ENCODE measurements at regions not wholly inside any gene's neighbourhood (a gene's known extent, or its start where the extent isn't known, plus 50 kb on each side); places are given as distances from the start of the nearest gene placed in this dataset.

GRCh38 chr9:28801144-28801799 lies 1228.0 kb upstream of the C9orf72 start:
- H2BK5ac ChIP-seq (ENCODE audit: low read depth, low read length, poor library complexity): no peak overlapping the region
- H2AFZ ChIP-seq (ENCODE audit: insufficient read depth, low read length, poor library complexity): no peak overlapping the region
- H3K9me3 ChIP-seq (ENCODE audit: insufficient read depth, low read depth, low read length): no peaks in the 10 kb centered on the region
- H2BK120ac ChIP-seq (ENCODE audit: insufficient read depth, low read length, poor library complexity): no peak overlapping the region
- no peak overlapping the region for H4K12ac ChIP-seq (ENCODE audit: low read depth, low read length)
- H3K4ac ChIP-seq (ENCODE audit: low read depth, low read length): no peak overlapping the region
- no peak overlapping the region for H2BK12ac ChIP-seq (ENCODE audit: low read length)
- H3K27me3 ChIP-seq (ENCODE audit: insufficient read depth, low read length): no peaks in the 10 kb centered on the region
- no peaks in the 10 kb centered on the region for H3K79me1 ChIP-seq (ENCODE audit: low read length)
- H4K8ac ChIP-seq (ENCODE audit: low read depth, low read length): no peak overlapping the region
- no peaks in the 10 kb centered on the region for H3K36me3 ChIP-seq (ENCODE audit: control insufficient read depth in 1 of 2, insufficient read depth in 2 of 2, low read length in 2 of 2)
- H3K9ac ChIP-seq (ENCODE audit: low read length): no peak overlapping the region
- no peak overlapping the region for H3K27ac ChIP-seq (ENCODE audit: low read depth, low read length)
- no peaks in the 10 kb centered on the region for H3K4me1 ChIP-seq (ENCODE audit: control insufficient read depth in 1 of 2, insufficient read depth in 2 of 2, low read length in 2 of 2)
- H3K23ac ChIP-seq (ENCODE audit: low read length): no peak overlapping the region
- no peak overlapping the region for H2AK5ac ChIP-seq (ENCODE audit: low read length)
- no peak overlapping the region for H4K91ac ChIP-seq (ENCODE audit: low read depth, low read length)
- no CpG with 5 or more reads among the region's 1 CpG for WGBS (ENCODE audit: extremely low coverage, insufficient coverage, insufficient read length)
- peak in 1 of 2 donors; percentile 55 for DNase-seq
- H3K14ac ChIP-seq (ENCODE audit: low read length): no peak overlapping the region
- H3K18ac ChIP-seq (ENCODE audit: low read length): no peak overlapping the region
- H3K4me2 ChIP-seq (ENCODE audit: low read length): no peak overlapping the region
- no peak overlapping the region for H3K4me3 ChIP-seq (ENCODE audit: low read depth, low read length)
- no peaks in the 10 kb centered on the region for H3K79me2 ChIP-seq (ENCODE audit: control insufficient read depth, insufficient read depth, low read length, poor library complexity)

- Histone ChIP-seq H3K18ac (ENCODE audit: low read length) (no peak overlapping the region), H3K79me1 (ENCODE audit: low read length) (no peaks in the 10 kb centered on the region), H3K79me2 (ENCODE audit: control insufficient read depth, insufficient read depth, low read length, poor library complexity) (no peaks in the 10 kb centered on the region), H2BK120ac (ENCODE audit: insufficient read depth, low read length, poor library complexity) (no peak overlapping the region), H4K91ac (ENCODE audit: low read depth, low read length) (no peak overlapping the region), H2AFZ (ENCODE audit: insufficient read depth, low read length, poor library complexity) (no peak overlapping the region), H4K8ac (ENCODE audit: low read depth, low read length) (no peak overlapping the region), H2AK5ac (ENCODE audit: low read length) (no peak overlapping the region), H4K12ac (ENCODE audit: low read depth, low read length) (no peak overlapping the region), H3K14ac (ENCODE audit: low read length) (no peak overlapping the region), H3K9ac (ENCODE audit: low read length) (no peak overlapping the region), H2BK12ac (ENCODE audit: low read length) (no peak overlapping the region), H3K4ac (ENCODE audit: low read depth, low read length) (no peak overlapping the region), H2BK5ac (ENCODE audit: low read depth, low read length, poor library complexity) (no peak overlapping the region), H3K36me3 (ENCODE audit: control insufficient read depth in 1 of 2, insufficient read depth in 2 of 2, low read length in 2 of 2) (no peaks in the 10 kb centered on the region), H3K9me3 (ENCODE audit: insufficient read depth, low read depth, low read length) (no peaks in the 10 kb centered on the region), H3K4me2 (ENCODE audit: low read length) (no peak overlapping the region), H3K23ac (ENCODE audit: low read length) (no peak overlapping the region), H3K4me1 (ENCODE audit: control insufficient read depth in 1 of 2, insufficient read depth in 2 of 2, low read length in 2 of 2) (no peaks in the 10 kb centered on the region), H3K27ac (ENCODE audit: low read depth, low read length) (no peak overlapping the region), H3K27me3 (ENCODE audit: insufficient read depth, low read length) (no peaks in the 10 kb centered on the region), H3K4me3 (ENCODE audit: low read depth, low read length) (no peak overlapping the region)
- no peak for DNase-seq
- WGBS (ENCODE audit: extremely low coverage, insufficient coverage, insufficient read length): no CpG with 5 or more reads among the region's 1 CpG
Observed at GRCh38 chr9:28805197-28805596, 1231.9 kb upstream of the C9orf72 start.

- Histone ChIP-seq H3K4me3 (ENCODE audit: low read depth, low read length) (no peak overlapping the region), H3K4me2 (ENCODE audit: low read length) (no peak overlapping the region), H2AFZ (ENCODE audit: insufficient read depth, low read length, poor library complexity) (no peak overlapping the region), H3K23ac (ENCODE audit: low read length) (no peak overlapping the region), H3K4ac (ENCODE audit: low read depth, low read length) (no peak overlapping the region), H3K79me1 (ENCODE audit: low read length) (no peaks in the 10 kb centered on the region), H4K91ac (ENCODE audit: low read depth, low read length) (no peak overlapping the region), H3K9ac (ENCODE audit: low read length) (no peak overlapping the region), H3K18ac (ENCODE audit: low read length) (no peak overlapping the region), H3K27me3 (ENCODE audit: insufficient read depth, low read length) (no peaks in the 10 kb centered on the region), H3K36me3 (ENCODE audit: control insufficient read depth in 1 of 2, insufficient read depth in 2 of 2, low read length in 2 of 2) (no peaks in the 10 kb centered on the region), H4K12ac (ENCODE audit: low read depth, low read length) (no peak overlapping the region), H4K8ac (ENCODE audit: low read depth, low read length) (no peak overlapping the region), H2AK5ac (ENCODE audit: low read length) (no peak overlapping the region), H3K9me3 (ENCODE audit: insufficient read depth, low read depth, low read length) (no peaks in the 10 kb centered on the region), H2BK120ac (ENCODE audit: insufficient read depth, low read length, poor library complexity) (no peak overlapping the region), H2BK5ac (ENCODE audit: low read depth, low read length, poor library complexity) (no peak overlapping the region), H3K79me2 (ENCODE audit: control insufficient read depth, insufficient read depth, low read length, poor library complexity) (no peaks in the 10 kb centered on the region), H2BK12ac (ENCODE audit: low read length) (no peak overlapping the region), H3K4me1 (ENCODE audit: control insufficient read depth in 1 of 2, insufficient read depth in 2 of 2, low read length in 2 of 2) (no peaks in the 10 kb centered on the region), H3K27ac (ENCODE audit: low read depth, low read length) (no peak overlapping the region), H3K14ac (ENCODE audit: low read length) (no peak overlapping the region)
- DNase-seq: peak in 1 of 2 donors; percentile 62
Observed at GRCh38 chr9:28808042-28808441, 1234.8 kb upstream of the C9orf72 start.

- no peaks in the 10 kb centered on the region for H3K36me3 ChIP-seq (ENCODE audit: control insufficient read depth in 1 of 2, insufficient read depth in 2 of 2, low read length in 2 of 2)
- H2BK5ac ChIP-seq (ENCODE audit: low read depth, low read length, poor library complexity): no peak overlapping the region
- H2AFZ ChIP-seq (ENCODE audit: insufficient read depth, low read length, poor library complexity): no peak overlapping the region
- no peaks in the 10 kb centered on the region for H3K9me3 ChIP-seq (ENCODE audit: insufficient read depth, low read depth, low read length)
- no peak overlapping the region for H3K14ac ChIP-seq (ENCODE audit: low read length)
- H4K8ac ChIP-seq (ENCODE audit: low read depth, low read length): no peak overlapping the region
- H3K27me3 ChIP-seq (ENCODE audit: insufficient read depth, low read length): no peaks in the 10 kb centered on the region
- H3K4me1 ChIP-seq (ENCODE audit: control insufficient read depth in 1 of 2, insufficient read depth in 2 of 2, low read length in 2 of 2): no peaks in the 10 kb centered on the region
- H3K23ac ChIP-seq (ENCODE audit: low read length): no peak overlapping the region
- no peak overlapping the region for H4K12ac ChIP-seq (ENCODE audit: low read depth, low read length)
- H3K4me2 ChIP-seq (ENCODE audit: low read length): no peak overlapping the region
- no CpG with 5 or more reads among the region's 1 CpG for WGBS (ENCODE audit: extremely low coverage, insufficient coverage, insufficient read length)
- no peak overlapping the region for H3K18ac ChIP-seq (ENCODE audit: low read length)
- H3K4ac ChIP-seq (ENCODE audit: low read depth, low read length): no peak overlapping the region
- no peak overlapping the region for H2BK120ac ChIP-seq (ENCODE audit: insufficient read depth, low read length, poor library complexity)
- no peak overlapping the region for H3K9ac ChIP-seq (ENCODE audit: low read length)
- H3K79me1 ChIP-seq (ENCODE audit: low read length): no peaks in the 10 kb centered on the region
- no peak overlapping the region for H2AK5ac ChIP-seq (ENCODE audit: low read length)
- H3K79me2 ChIP-seq (ENCODE audit: control insufficient read depth, insufficient read depth, low read length, poor library complexity): no peaks in the 10 kb centered on the region
- DNase-seq: no peak
- H4K91ac ChIP-seq (ENCODE audit: low read depth, low read length): no peak overlapping the region
- no peak overlapping the region for H3K27ac ChIP-seq (ENCODE audit: low read depth, low read length)
- no peak overlapping the region for H2BK12ac ChIP-seq (ENCODE audit: low read length)
- H3K4me3 ChIP-seq (ENCODE audit: low read depth, low read length): no peak overlapping the region
Observed at GRCh38 chr9:28810388-28811075, 1237.3 kb upstream of the C9orf72 start.
